ENCODE measurements at regions not wholly inside any gene's neighbourhood (a gene's known extent, or its start where the extent isn't known, plus 50 kb on each side); places are given as distances from the start of the nearest gene placed in this dataset.

DNA sequence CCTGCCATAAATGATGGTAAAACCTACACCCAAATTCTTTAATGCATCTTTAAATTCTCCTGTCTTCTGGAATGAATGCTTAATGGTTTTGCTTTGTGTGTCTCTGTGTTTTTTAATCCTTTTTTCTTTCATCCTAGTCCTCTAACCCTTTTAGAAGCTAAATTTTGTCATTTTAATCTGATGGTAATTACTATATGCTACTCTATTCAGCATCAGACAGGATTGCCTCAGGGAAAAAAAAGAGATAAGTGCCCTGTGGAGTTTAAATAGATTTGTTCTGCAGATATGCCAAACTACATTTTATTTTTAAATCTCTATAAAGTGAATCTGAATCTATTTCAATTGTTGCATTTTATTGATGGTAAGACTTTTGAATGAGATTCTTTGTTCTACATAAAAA, 966.8 kb downstream of the NSUN3 start:
- DNase-seq: no peak

DNA sequence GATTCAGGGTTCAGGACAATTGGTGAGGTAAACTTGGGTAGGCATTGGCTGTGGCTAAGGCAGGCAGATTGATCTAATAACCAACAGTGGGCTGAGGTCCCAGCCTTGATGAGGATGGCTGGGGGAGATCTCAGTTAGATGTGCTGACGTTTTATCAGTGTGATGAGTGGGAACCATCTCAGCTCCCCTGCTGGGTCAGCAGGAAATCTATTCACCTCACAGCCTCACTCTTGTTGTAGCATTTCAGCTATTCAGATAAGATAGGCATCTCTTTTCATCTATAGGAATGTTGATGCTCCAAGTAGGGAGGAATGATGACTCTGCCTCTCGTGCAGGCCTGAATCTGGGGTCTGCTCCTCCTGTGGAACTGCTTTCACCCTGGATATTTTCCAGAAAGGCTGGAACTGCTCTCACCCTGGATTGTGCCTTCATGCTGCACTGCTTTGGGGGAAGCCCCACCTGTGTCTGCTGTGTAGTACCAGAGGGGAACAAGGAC, 973.7 kb downstream of the NSUN3 start:
- no peak for DNase-seq

DNA sequence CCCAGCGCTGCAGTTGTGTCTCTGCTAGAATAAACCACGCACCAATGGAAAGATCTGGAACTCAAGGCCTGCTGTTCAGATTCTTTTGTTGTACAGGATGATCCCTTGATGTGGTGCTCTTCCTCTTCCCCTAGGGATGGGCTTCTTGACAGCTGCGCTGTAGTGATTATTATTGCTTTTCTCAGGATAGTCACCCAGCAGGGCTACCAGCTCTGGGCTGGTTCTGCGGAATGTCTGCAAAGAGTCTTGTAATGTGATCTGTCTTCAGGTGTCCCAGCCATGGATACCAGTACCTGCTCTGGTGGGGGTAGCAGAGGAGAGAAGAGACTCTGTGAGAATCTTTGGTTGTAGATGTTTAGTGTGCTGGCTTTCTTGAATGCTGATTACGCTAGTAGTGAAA, 974.2 kb downstream of the NSUN3 start:
- no peak for DNase-seq

DNA sequence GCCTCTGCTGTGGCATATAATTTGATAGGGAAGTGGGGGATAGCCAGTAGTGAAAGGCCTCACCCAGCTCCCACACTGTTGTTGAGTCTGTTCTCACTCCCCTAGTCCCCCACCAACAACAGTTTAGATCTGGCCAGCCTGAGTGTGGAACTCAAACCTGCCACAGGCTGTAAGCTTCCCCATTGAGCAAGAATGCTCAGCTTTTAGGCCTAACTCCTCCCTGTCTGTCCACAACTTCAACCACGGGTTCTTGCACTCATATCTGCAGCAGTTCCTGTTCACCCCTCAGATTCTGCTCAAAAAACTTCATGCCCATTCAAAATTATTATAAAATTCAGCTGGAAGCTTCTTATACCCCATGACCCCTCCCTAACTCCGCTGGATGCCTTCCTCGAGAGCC, 975.1 kb downstream of the NSUN3 start:
- no peak for DNase-seq

DNA sequence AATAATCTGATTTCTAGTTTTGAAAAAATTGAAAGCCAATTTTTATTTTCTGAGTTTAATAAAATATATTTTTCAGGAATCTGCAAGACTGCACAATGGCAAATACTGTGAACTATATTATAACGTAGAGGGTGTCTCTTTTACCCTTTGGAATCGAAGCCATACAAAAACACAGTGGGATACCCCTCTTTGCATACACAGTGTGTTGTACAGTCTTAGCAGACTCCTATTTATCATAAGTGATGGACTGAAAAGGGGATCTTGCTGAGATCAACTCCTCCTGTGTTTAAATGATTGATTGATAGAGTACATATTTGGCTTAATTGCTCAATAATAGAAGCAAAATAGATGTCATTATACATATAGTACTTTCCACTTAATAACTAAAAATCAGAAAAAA, 981.2 kb downstream of the NSUN3 start:
- DNase-seq: no peak

DNA sequence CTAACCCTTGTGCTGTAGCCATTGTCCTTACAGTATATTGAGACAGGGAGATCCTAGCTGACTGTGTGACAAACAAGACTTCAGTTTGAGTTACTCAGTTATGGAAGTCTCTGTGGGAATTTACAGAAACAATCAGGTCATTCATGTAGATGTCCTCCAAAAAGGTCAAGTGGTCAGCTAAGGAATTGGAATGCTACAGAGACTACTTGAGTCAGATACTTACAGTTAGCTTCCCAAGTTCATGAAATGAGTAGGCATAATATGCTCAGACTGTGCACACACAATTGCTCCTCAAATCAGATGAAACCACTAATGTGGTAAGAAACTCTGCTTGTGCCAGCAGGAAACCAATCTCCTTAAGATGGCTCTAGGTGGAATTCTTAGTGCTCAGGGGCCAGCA, 985.7 kb downstream of the NSUN3 start:
- no peak for DNase-seq

DNA sequence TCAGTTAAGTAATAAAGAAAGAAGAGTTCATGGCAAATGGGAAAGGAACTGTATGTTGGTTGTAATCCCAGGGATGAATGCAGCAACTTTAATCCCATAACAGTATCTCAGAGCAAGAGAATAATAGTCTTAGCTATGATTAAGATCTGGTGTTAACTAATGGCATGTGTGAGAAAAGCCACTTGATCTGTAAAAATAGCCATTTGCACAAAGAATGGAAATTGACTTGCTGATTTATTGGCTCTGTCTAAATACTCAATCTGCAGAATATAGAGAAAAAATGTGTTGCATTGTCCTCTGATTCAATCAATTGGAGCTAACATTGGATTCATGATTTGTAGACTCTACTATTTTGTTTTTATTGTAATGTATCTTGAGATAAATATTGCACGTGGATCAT, 987.0 kb downstream of the NSUN3 start:
- DNase-seq: no peak

DNA sequence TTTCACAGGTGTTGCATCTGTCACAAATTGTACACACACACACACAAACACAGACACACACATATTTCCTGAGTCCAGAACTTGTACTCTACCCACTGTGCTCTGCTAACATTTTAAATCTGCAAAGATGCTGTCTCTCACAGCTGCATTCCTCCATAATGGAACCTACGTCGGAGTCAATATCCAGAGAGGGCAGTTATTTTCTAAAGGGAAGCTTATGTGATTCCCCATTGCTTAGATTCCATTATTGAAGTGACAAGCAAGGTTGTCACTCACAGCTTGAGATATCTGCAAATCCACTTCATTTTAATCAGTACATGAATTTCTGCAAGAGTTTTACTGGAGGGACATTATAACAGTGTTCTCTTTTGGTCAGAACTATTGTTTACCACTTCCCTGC, 992.4 kb downstream of the NSUN3 start:
- DNase-seq: no peak

DNA sequence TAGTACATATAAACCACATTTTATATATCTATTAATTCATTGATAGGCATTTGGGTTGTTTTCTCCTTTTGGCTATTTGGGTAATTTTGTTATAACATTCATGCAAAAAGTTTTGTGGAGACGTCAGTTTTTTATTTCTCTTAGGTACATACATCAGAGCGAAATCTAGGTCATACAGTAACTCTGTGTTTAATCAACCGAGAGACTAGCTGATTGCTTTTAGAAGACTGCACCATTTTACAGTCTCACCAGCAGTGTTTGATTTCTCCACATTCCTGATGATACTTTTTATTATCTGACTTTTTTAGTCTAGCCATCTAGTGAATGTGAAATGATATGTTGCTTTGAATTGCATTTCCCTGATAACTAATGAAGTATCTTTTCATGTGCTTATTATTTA, 1019.3 kb downstream of the NSUN3 start:
- DNase-seq: no peak

DNA sequence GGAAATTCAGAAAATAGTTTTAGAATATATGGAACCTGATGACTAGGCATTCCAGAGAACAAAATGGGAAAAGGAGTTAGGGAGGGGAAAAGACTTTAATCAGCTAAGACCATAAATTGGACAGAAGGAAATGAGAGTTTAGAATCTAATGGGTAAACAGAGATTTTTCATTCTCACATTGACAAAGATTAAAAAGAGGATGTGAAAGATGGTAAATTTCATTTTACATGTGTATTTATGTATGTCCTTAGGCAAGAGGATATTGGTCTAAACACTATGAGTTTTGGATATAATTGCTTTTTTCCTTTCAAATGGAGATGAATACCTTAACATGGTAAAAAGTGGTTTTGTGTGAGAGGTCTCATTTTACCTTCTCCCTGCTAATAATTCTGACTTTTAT, 1021.9 kb downstream of the NSUN3 start:
- no peak for DNase-seq

DNA sequence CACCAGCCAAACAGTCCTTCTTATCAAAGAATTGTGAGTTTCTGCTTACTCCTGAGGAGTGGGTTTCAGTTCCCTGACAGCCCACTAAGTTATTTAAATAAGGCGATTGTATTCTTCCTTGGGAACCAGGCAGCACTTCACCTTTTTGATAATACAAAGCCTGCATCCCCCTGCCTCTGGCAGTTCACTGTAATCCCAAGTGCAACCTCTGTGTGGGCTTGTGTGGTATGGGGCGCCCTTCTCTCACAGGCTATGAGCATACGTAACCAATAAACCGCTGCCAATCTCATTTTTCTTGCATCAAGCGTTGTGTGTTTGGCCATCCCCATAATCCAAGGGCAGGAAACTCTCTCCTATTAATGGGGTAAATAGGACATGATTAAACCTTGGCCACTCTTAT, 1025.6 kb downstream of the NSUN3 start:
- no peak for DNase-seq

DNA sequence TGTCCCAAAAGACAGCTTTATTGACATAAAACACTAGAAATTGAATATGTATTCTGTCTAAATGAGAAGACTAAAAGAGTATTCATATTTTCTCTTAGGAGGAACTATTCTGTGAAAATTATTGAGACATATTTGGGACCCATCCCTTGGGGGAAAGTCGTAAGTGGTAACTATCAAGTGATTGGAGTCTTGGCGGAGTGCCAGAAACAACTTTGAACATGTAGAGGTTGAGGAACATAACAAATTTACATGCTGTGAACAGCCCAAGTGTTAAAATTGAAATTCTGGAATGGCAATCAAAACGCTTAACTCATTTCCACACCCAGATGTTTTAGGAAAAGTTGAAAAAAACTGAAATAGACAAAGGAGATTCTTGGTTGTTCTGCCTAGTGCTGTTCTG, 1034.6 kb downstream of the NSUN3 start:
- DNase-seq: no peak

DNA sequence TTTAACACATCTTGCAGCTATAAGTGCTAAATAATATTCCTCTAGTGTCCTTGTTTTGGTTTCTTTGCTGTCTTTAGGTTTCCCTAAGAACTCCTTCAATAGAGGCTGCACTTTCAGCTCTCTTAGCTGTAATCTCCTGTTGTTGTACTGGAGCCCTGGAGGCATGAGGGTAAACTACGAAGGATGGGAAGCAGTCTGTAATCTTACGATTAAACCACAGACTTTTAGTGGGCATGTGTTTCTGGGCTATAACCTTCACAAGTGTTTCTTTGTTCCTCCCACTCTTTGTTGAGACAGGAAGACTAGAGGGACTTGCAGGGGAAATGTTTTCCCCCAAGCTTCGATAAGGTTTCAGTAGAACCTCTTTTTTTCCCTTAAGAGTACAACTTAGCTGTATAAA, 1058.1 kb downstream of the NSUN3 start:
- DNase-seq: no peak

DNA sequence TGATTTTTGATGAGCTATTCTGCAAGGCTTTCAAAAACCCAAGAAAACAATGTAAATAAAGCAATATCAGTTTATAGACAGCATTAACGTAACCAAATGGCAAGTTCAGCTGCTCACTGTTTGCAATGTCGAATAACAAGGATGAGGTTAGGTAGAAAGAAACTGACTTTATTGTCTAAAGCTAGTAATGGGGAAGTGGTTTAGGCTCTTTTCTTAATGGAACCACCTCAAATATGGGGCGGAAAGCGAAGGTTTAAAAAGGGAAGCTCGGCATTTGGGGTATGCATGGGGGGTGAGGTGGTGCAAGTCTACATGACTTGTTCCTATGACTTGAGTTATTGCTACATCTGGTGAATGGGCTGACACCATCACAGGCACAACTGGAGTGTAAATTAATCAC, 1060.2 kb downstream of the NSUN3 start:
- no peak for DNase-seq

DNA sequence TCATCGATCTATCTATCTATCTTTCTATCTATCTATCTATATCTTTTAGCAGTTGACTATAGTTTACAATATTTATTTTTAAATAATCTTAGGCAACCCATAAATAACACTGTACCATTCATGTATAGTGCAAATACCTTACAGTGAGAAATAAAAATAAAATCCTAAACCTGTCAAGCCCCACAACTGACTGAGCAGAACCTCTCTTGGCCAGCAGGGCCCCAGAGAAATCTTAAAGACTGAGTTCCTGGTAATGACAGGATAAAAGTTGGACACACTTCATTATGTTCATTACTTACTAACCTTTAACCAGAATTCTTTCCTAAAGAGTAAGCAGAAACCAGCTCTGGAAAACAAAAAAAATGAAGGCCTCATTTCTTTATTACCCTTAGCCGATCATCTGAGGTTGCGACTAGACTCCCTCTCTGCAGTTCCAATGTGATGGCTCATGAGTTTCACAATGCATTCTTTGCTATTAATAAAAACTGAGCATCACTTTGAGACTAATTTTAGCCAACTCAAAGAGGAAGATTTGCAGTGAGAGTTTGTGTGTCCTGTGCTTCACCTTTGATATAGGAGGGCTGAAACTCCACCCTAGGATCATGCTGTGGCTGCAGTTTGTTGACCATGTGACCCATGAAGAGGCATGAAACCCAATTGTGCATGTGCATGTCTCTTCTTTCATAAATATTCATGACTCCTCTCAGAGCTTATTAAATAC, 1072.0 kb downstream of the NSUN3 start:
- DNase-seq: no peak

DNA sequence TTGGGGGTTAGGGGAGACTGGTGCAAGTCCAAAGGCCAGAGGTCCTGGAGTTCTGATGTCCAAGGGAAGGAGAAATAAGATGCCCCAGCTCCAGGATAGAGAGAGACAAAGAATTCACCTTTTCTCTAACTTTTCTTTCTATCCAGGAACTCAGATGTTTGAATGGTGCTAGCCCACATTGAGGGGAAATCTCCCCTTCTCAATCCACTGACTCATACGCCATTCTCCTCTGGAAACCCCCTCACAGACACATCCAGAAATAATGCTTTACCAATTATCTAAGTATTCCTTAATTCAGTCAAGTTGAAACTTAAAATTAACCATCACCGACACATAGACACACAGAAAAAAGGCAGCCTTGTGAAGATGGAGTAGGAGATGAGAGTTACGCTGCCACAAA, 1085.2 kb downstream of the NSUN3 start:
- no peak for DNase-seq

DNA sequence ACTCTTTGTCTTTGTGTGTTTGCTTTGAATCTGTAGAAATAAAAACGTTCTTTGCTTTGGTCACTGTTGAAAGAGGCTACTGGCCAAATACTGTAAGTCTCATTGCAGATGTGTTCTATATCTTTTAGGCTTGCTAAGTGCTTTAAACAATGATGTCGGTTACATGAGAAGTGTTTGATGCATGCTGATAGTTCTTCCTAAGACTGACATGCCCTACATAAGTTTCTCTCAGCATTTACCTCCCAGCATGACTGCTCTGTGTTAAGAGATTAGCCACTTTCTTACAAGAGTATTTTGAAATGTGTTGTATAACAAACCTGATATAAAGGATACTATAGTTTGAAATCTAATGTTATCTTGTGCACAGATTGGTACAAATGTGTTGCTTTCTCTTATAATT, 1088.7 kb downstream of the NSUN3 start:
- DNase-seq: no peak

DNA sequence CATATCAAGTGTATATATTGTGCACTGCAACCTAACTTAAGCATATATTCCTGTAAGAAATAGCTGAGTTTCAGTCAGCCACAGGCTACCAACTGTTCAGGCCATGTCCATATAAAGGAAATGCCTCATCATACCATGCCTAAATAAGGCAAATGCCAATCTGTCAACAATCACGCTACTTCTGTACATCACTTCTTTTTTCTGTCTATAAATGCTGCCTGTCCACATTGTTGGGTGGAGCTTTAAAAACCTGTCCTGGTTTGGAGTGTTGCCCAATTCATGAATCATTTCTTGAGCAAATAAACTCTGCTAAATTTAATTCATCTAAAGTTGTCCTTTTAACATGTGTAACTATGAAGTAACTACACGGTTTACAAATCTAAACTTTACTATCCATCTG, 1091.9 kb downstream of the NSUN3 start:
- DNase-seq: no peak

DNA sequence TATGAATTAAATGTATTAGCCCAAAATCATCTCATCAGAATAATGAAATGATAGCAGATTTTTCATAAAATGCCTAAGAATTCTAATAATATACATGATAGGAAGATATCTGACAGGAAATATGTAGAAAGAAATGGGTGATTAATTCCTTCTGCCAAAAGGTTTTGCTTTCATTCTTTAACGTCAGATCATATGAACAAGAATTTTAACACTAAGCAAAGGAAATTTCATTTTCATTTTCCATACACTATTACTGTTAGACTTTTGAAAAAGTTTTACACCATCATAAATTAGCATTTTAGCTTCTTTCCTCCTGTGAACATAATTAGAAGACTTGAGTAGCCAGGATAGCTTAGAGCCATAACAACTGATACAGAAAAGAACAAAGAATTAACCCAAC, 1099.9 kb downstream of the NSUN3 start:
- DNase-seq: no peak

DNA sequence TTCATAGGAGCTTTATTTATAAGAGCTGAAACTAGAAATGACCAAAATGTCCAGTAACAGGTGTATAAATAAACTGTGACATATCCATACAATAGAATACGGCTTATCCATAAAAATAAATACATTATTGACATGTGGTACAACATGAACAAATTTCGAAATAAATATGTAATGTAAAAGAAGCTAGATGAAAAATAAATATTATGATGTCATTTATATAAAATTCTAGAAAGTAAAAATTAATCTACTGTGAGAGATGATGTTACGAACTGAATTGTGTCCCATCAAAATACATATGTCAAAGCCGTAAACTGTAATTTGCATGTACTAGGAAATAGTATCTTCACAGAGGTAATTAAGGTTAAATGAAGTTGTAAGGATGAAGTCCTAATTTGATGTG, 1104.9 kb downstream of the NSUN3 start:
- no peak for DNase-seq

DNA sequence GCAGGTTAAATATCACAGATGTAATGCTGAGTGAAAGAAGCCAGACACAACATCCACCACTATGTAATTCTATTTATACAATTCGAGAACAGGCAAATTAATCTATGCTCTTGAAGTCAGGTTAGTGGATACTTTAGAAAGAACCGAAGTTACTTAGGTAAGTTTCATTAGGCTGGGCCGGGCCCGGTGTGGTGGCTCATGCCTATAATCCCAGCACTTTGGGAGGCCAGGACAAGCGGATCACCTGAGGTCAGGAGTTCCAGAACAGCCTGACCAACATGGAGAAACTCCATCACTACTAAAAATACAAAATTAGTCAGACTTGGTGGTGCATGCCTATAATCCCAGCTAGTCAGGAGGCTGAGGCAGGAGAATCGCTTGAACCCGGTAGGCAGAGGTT, 1105.7 kb downstream of the NSUN3 start:
- DNase-seq: no peak

DNA sequence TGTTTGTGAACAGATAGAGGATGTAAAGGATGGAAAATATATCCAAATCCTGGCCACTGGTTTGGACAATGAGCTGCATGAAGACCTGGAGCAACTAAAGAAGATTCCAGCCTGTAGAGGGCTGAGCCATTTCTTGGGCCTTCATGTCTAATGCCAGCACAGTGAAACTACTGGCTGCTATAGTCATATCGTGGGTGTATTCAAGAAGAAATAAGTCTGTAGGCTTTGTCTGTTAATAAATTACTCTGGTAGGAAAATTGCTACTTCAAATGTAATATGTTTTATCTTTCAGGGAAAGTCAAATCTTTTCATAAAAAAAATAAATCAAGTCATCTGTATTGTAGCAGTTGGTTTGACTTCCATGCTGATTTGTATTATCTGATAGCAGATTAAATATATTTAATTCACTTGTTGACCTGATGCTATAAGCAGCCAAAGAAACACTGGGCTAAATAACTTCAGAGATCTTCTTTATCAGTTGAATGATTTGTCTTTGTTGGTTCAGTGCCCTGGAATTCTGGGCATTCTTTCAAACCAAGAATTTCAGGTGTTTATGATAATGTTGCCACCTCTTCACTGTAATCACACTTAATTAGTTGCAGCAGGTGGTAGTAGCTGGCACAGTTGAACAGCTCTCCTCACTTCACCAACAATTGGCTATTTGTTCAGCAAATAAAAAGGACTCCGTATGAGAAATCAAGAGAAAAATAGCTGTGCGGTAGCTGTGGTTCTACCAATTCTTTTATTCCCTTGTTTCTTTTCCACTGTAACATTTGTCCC, 1109.5 kb downstream of the NSUN3 start:
- DNase-seq: no peak

DNA sequence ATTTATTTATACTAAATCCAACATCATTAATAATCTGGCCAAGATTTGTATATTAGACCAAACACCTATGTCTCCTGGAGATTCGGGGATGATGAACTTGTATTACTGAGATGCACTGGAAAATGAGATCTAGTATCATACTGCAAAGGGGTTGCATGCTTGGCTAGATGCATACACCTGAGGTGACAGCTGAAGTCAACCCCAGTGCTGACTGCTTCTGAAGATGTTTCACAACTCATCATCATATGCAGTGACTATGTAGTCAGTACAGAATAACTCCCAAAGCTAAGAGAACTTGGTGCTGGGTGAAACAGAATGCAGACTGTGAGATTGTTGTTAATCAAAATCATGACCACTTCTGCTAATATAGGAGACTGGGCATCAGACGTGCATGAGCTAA, 1114.2 kb downstream of the NSUN3 start:
- no peak for DNase-seq

DNA sequence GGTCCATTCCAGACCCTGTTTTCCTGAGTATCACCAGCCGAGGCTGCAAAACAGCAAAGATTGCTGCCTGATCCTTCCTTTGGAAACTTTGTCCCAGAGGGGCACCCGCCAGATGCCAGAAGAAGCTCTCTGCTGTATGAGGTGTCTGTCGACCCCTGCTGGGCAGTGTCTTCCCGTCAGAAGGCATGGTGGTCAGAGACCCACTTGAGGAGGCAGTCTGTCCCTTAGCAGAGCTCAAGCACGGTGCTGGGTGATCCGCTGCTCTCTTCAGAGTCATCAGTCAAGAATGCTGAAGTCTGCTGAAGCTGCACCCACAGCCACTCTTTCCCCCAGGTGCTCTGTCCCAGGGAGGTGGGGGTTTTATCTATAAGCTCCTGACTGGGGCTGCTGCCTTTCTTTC, 1121.2 kb downstream of the NSUN3 start:
- no peak for DNase-seq

DNA sequence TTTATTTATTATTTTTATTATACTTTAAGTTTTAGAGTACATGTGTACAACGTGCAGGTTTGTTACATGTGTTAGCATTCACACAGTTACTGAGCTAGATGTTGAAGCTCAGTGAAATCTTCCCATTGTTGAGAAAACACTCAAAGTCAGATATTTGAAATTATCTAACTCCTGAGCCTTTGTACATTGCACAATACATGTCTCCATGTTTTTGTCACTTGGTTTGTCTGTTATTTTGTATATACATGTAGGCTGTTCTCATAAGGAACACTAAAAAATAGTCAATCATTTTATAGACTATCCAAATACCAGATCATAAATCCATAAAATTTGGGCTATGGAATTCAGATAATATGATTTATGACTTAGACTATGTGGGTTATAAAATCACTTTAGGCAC, 1126.5 kb downstream of the NSUN3 start:
- DNase-seq: no peak
